ENCODE measurements at regions not wholly inside any gene's neighbourhood (a gene's known extent, or its start where the extent isn't known, plus 50 kb on each side); places are given as distances from the start of the nearest gene placed in this dataset.
"Not testable (repeated sequence)": the region's sequence is repeated elsewhere in the genome, so short reads cannot be mapped to it uniquely, and the experiment has no call there.

GRCh38 chr3:34053626-34054025 lies 255.2 kb downstream of the PDCD6IP start:
- no peak for DNase-seq (ENCODE audit: low spot score)
- no peak for ATAC-seq (ENCODE audit: low FRiP score)
- TF ChIP-seq CTCF (IDR thresholded peaks at IDR 0.05): no peak

DNA sequence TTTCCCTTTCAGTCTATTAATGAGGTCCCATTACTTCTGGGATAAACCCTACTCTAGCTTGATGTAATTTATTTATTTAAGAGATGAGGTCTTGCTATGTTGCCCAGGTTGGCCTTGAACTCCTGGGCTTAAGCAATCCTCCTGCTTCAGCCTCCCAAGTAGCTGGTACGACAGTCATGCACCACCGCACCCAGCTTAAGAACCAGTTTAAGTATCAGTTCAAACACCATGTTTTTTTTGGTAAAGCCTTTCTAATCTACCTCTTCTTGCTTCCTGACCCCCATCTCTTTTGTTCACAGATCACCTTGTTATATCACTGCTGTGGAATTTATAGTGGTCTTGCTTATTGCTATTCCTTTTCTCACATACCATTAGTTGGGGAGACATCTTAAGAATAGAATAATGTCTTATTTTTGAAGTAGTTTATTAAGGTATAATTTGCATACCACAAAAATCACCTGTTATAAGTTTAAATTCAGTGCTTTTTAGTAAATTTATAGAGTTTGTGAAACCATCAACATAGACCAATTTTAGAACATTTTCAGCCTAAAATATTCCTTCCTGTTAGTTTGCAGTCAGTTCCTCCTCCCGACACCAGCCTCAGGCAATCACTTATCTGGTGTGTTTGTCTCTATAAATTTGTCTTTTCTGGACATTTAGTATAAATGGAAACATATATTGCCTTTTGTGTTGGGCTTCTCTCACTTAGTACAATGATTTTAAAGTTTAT lies 257.9 kb downstream of the PDCD6IP start:
- ATAC-seq (ENCODE audit: low FRiP score) (no peak), DNase-seq (ENCODE audit: low spot score) (no peak)
- no peak for TF ChIP-seq CTCF (IDR thresholded peaks at IDR 0.05)

DNA sequence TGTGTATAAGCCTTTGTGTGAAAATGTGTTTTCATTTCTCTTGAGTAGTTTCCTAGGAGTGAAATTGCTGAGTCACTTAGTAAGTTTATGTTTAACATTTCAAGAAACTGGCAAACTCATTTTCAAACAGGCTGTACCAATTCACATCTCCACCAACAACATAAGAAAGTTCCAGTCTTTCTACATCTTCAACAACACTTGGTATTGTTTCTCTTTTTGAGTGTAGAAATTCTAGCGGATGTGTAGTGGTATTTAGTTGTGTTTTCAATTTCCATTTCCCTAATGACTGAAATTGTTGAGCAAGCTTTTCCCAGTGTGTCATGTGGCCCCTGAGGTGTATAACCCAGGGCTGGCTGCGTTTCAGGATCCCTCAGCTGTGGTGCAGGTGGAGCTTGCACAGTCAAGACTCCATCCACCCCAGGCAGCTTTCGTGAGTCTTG lies 258.5 kb downstream of the PDCD6IP start:
- ATAC-seq (ENCODE audit: low FRiP score) (no peak), DNase-seq (ENCODE audit: low spot score) (no peak)
- TF ChIP-seq CTCF (IDR thresholded peaks at IDR 0.05): no peak

DNA sequence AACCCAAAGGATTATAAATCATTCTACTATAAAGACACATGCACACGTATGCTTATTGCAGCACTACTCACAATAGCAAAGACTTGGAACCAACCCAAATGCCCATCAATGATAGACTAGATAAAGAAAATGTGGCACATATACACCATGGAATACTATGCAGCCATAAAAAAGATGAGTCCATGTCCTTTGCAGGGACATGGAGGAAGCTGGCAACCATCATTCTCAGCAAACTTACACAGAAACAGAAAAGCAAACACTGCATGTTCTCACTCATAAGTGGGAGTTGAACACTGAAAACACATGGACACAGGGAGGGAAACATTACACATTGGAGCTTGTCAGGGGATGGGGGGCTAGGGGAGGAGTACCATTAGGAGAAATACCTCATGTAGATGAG lies 262.6 kb downstream of the PDCD6IP start:
- not testable (repeated sequence) for DNase-seq (ENCODE audit: low spot score); ATAC-seq (ENCODE audit: low FRiP score)

- ATAC-seq (ENCODE audit: low FRiP score): no peak
- TF ChIP-seq CTCF (IDR thresholded peaks at IDR 0.05): no peak
Measured at GRCh38 chr3:34065901-34066300, 267.5 kb downstream of the PDCD6IP start.

DNA sequence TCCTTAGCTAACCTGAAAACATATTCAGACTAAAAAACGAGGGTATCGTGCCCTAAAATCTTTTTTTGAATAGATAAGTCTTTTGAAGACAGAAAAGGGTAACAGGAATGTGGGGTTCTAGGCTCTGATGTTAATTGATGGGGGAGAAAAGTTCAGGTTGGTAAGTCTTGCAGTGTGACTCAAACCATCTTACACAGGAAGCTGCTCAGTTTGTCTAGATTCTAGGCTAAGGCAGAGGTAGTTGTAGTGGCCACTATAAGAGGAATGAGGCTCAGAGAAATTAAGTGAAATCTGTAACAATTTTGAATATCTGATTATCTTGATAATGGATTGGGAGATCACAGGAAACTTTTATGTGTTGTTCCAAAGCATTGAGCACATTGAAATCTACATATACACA lies 267.9 kb downstream of the PDCD6IP start:
- no peak for TF ChIP-seq CTCF (IDR thresholded peaks at IDR 0.05)
- ATAC-seq (ENCODE audit: low FRiP score) (no peak), DNase-seq (ENCODE audit: low spot score) (no peak)

More at GRCh38 chr3:34065901-34066300, 267.5 kb downstream of the PDCD6IP start:
- no peak for DNase-seq (ENCODE audit: low spot score)

- TF ChIP-seq CTCF (IDR thresholded peaks at IDR 0.05): no peak
- DNase-seq (ENCODE audit: low spot score) (no peak), ATAC-seq (ENCODE audit: low FRiP score) (no peak)
Measured at GRCh38 chr3:34066999-34067398, 268.6 kb downstream of the PDCD6IP start.

Data from omental fat pad (tissue), 3 donors.